ENCODE measurements at regions not wholly inside any gene's neighbourhood (a gene's known extent, or its start where the extent isn't known, plus 50 kb on each side); places are given as distances from the start of the nearest gene placed in this dataset.

- DNase-seq (ENCODE audit: low spot score) = no peak
These were observed 183.5 kb upstream of the FSTL5 start for GRCh38 chr4:162347156-162347841.

GRCh38 chr4:162343967-162344366, 180.2 kb upstream of the FSTL5 start:
- DNase-seq (ENCODE audit: low spot score) = no peak

GRCh38 chr4:162341533-162341932, 177.7 kb upstream of the FSTL5 start:
- no peak for DNase-seq (ENCODE audit: low spot score)

- DNase-seq (ENCODE audit: low spot score) = no peak
These were observed 160.1 kb upstream of the FSTL5 start for GRCh38 chr4:162323919-162324318.

GRCh38 chr4:162322054-162322453, 158.3 kb upstream of the FSTL5 start:
- DNase-seq (ENCODE audit: low spot score) = no peak

- no peak for DNase-seq (ENCODE audit: low spot score)
These were observed 122.0 kb upstream of the FSTL5 start for GRCh38 chr4:162285753-162286152.

GRCh38 chr4:162282684-162283083, 118.9 kb upstream of the FSTL5 start:
- no peak for DNase-seq (ENCODE audit: low spot score)

GRCh38 chr4:162274354-162274753, 110.6 kb upstream of the FSTL5 start:
- no peak for DNase-seq (ENCODE audit: low spot score)

GRCh38 chr4:162272215-162272614, 108.4 kb upstream of the FSTL5 start:
- no peak for DNase-seq (ENCODE audit: low spot score)

- no peak for DNase-seq (ENCODE audit: low spot score)
These were observed 105.1 kb upstream of the FSTL5 start for GRCh38 chr4:162268911-162269310.

- no peak for DNase-seq (ENCODE audit: low spot score)
These were observed 102.0 kb upstream of the FSTL5 start for GRCh38 chr4:162265802-162266201.

- no peak for DNase-seq (ENCODE audit: low spot score)
These were observed 81.3 kb upstream of the FSTL5 start for GRCh38 chr4:162245051-162245450.

GRCh38 chr4:162241857-162242256, 78.1 kb upstream of the FSTL5 start:
- no peak for DNase-seq (ENCODE audit: low spot score)

GRCh38 chr4:162239992-162240769, 76.4 kb upstream of the FSTL5 start:
- DNase-seq (ENCODE audit: low spot score) = no peak

- DNase-seq (ENCODE audit: low spot score) = no peak
These were observed 73.9 kb upstream of the FSTL5 start for GRCh38 chr4:162237676-162238075.

- DNase-seq (ENCODE audit: low spot score) = no peak
These were observed 70.8 kb upstream of the FSTL5 start for GRCh38 chr4:162234595-162234994.

GRCh38 chr4:162232349-162232748, 68.5 kb upstream of the FSTL5 start:
- DNase-seq (ENCODE audit: low spot score) = no peak

GRCh38 chr4:162229670-162230069, 65.9 kb upstream of the FSTL5 start:
- DNase-seq (ENCODE audit: low spot score) = no peak

GRCh38 chr4:162221148-162221547, 57.3 kb upstream of the FSTL5 start:
- no peak for DNase-seq (ENCODE audit: low spot score)
